Endothelial cell of umbilical vein (primary cell): ENCODE measurements at regions not wholly inside any gene's neighbourhood (a gene's known extent, or its start where the extent isn't known, plus 50 kb on each side); places are given as distances from the start of the nearest gene placed in this dataset.

Source experiments
- BruUV-seq: library from RNA; stranded (reverse); fragments of 400-500 nt; replicated peaks from 2 replicates; lab custom pipeline; 2021; lab: Mats Ljungman, UMichigan
- CTCF ChIA-PET: fragments of 300-600, 350-600 bp; sonication (Branson Sonifier 250); formaldehyde crosslinking; loops from one replicate; lab custom pipeline; 2021; ENCODE audit warnings: antibody characterized with exemption, inconsistent platforms; lab: Charles Lee
- POLR2A ChIA-PET: fragments of 300-600, 350-600 bp; sonication (Branson Sonifier 250); formaldehyde crosslinking; loops from one replicate; lab custom pipeline; 2021; ENCODE audit warnings: antibody characterized with exemption, inconsistent platforms; lab: Charles Lee
- DNase-seq: peaks from one replicate; pipeline ENCODE4 v3.0.0-alpha.2; 2011; ENCODE audit warnings: low read depth, low spot score
- FAIRE-seq: peaks from 2 replicates; lab custom pipeline; 2011; peaks lifted over from hg19 to GRCh38; lab: Jason Lieb, UNC
- H2AFZ ChIP-seq: 2 replicates; pipeline ENCODE4 v1.6.0; 2012; ENCODE audit warnings: low read depth, low read length, control low read depth, inconsistent platforms
- H3K27ac ChIP-seq: 2 replicates; pipeline ENCODE4 v1.5.1; 2011; ENCODE audit warnings: low read depth, mild to moderate bottlenecking, control low read depth, low read length, moderate library complexity; ENCODE audit not compliant: insufficient read depth
- H3K27me3 ChIP-seq, 2 experiments: 2 replicates each; pipeline versions ENCODE4 v1.6.0 to v1.6.1; 2011; ENCODE audit warnings: low read length in 2 of 2, mixed read lengths in 1 of 2; ENCODE audit not compliant: control insufficient read depth in 2 of 2, insufficient read depth in 2 of 2
- H3K36me3 ChIP-seq, 2 experiments: 2 replicates in 1 of 2; 3 replicates in 1 of 2; pipeline ENCODE4 v1.5.1; 2011; ENCODE audit warnings: low read length in 2 of 2, mild to moderate bottlenecking in 1 of 2, moderate library complexity in 1 of 2; ENCODE audit not compliant: control insufficient read depth in 2 of 2, insufficient read depth in 2 of 2; ENCODE audit errors: extremely low read depth in 1 of 2
- H3K4me1 ChIP-seq: 3 replicates; pipeline ENCODE4 v1.5.1; 2011; ENCODE audit warnings: mild to moderate bottlenecking, low read length; ENCODE audit not compliant: control insufficient read depth, insufficient read depth; ENCODE audit errors: extremely low read depth
- H3K4me2 ChIP-seq: 2 replicates; pipeline ENCODE4 v1.6.1; 2011; ENCODE audit warnings: low read length, control low read depth, mixed read lengths; ENCODE audit not compliant: insufficient read depth
- H3K4me3 ChIP-seq, 3 experiments: fragments of 200-600 bp in 1 of 3; sonication (generic), shearing (Covaris generic) in 1 of 3; replicated peaks in 1 of 3; 2 replicates each; pipeline ENCODE4 v1.5.1; 2011 to 2016; ENCODE audit warnings: control low read depth in 3 of 3, low read length in 3 of 3, mild to moderate bottlenecking in 2 of 3, inconsistent platforms in 1 of 3, low read depth in 1 of 3, moderate library complexity in 1 of 3; ENCODE audit not compliant: insufficient read depth in 1 of 3
- H3K79me2 ChIP-seq: 2 replicates; pipeline ENCODE4 v1.6.0; 2012; ENCODE audit warnings: low read length, inconsistent platforms; ENCODE audit not compliant: control insufficient read depth, insufficient read depth
- H3K9ac ChIP-seq: replicated peaks from 2 replicates; pipeline ENCODE3; 2011; ENCODE audit warnings: low read length, control low read depth; ENCODE audit not compliant: insufficient read depth; ENCODE audit errors: extremely low read depth
- H3K9me1 ChIP-seq: replicated peaks from 3 replicates; pipeline ENCODE4 v1.6.0; 2011; ENCODE audit warnings: mild to moderate bottlenecking, low read length; ENCODE audit not compliant: control insufficient read depth, insufficient read depth; ENCODE audit errors: extremely low read depth
- H3K9me3 ChIP-seq: replicated peaks from 2 replicates; pipeline ENCODE4 v1.5.1; 2012; ENCODE audit warnings: low read length, inconsistent platforms; ENCODE audit not compliant: control insufficient read depth, insufficient read depth
- H4K20me1 ChIP-seq: replicated peaks from 2 replicates; pipeline ENCODE3; 2011; ENCODE audit warnings: mild to moderate bottlenecking, low read length; ENCODE audit not compliant: control insufficient read depth, insufficient read depth; ENCODE audit errors: extremely low read depth
- EZH2 ChIP-seq: IDR thresholded peaks from 2 replicates; pipeline ENCODE4 v1.6.1; 2012; ENCODE audit warnings: borderline replicate concordance, low read depth, mild to moderate bottlenecking, moderate library complexity, low read length, inconsistent platforms; ENCODE audit not compliant: severe bottlenecking
- FOS ChIP-seq: IDR thresholded peaks from 2 replicates; pipeline ENCODE4 v1.6.1; 2011; ENCODE audit warnings: mild to moderate bottlenecking, low read length, moderate library complexity, borderline replicate concordance; ENCODE audit not compliant: insufficient read depth
- GATA2 ChIP-seq: IDR thresholded peaks from 2 replicates; pipeline ENCODE4 v1.7.0; 2011; ENCODE audit warnings: low read depth, mild to moderate bottlenecking, moderate library complexity, mixed read lengths, low read length; ENCODE audit not compliant: insufficient read length, insufficient read depth
- JUN ChIP-seq: IDR thresholded peaks from 2 replicates; pipeline ENCODE4 v1.6.1; 2011; ENCODE audit warnings: borderline replicate concordance, low read depth; ENCODE audit not compliant: insufficient read length, insufficient read depth
- MYC ChIP-seq: IDR thresholded peaks from one replicate; pipeline ENCODE4 v1.6.1; 2011; ENCODE audit warnings: mild to moderate bottlenecking, low read depth, low read length
- POLR2A ChIP-seq: IDR thresholded peaks from 2 replicates; pipeline ENCODE4 v1.6.1; 2012; ENCODE audit warnings: low read depth, mild to moderate bottlenecking, control low read depth, low read length
- POLR2AphosphoS5 ChIP-seq: IDR thresholded peaks from 2 replicates; pipeline ENCODE4 v1.6.1; 2012; ENCODE audit warnings: low read depth, mild to moderate bottlenecking, control low read depth, low read length, moderate library complexity; ENCODE audit not compliant: insufficient read depth
- dilution Hi-C: fragments of 300-500 bp; cut with MboI; formaldehyde crosslinking; loops from one replicate; pipeline ENCODE4 v1.15.0; 2019; ENCODE audit warnings: low sequenced_read_pairs; ENCODE audit not compliant: extremely low pct_ligation_motif_present
- intact Hi-C: fragments of 100-400 bp; cut with micrococcal nuclease; formaldehyde crosslinking; loops from one replicate; pipeline ENCODE4 v1.10.0; 2022
- TF ChIP-seq, protein P1 (sequence below): IDR thresholded peaks from 2 replicates; pipeline ENCODE4 v1.6.1; 2011; ENCODE audit not compliant: insufficient read depth, insufficient read length
- TF ChIP-seq, protein P2 (sequence below), 2 donors: IDR thresholded peaks; 1 replicate in 1 of 2; 2 replicates in 1 of 2; pipeline ENCODE4 v1.5.1; 2011; ENCODE audit warnings: low read length in 2 of 2, mild to moderate bottlenecking in 2 of 2, moderate library complexity in 2 of 2, control low read depth in 1 of 2, inconsistent platforms in 1 of 2, low read depth in 1 of 2; ENCODE audit not compliant: insufficient read depth in 1 of 2; ENCODE audit errors: extremely low read depth in 1 of 2

DNA sequence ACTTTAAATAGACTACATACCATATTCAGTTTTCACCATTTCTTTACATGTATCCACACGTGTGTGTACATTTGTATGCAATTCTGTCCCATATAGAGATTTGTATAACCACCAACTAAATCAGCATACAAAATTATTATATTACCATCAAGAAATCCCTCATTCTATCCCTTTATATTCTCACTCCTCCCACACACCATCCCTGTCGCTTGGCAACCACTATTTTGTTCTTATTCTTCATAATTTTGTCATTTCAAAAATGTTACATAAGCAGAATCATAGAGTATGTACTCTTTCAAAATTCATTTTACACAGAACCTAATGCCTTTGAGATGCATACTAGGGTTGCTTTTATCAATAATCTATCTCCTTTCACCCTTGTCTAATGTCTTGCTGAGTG, 740.5 kb downstream of the SLITRK5 start:
- Histone ChIP-seq H3K27me3 (no peaks in the 10 kb centered on the region), H2AFZ (no peak overlapping the region), H3K27ac (no peak overlapping the region), H3K4me2 (no peak overlapping the region), H3K9ac (no peak overlapping the region), H3K4me1 (no peaks in the 10 kb centered on the region), H3K9me1 (no peaks in the 10 kb centered on the region), H3K9me3 (peaks cover 2% of the 10 kb centered on the region), H3K79me2 (no peaks in the 10 kb centered on the region), H3K36me3 (no peaks in the 10 kb centered on the region), H3K4me3 (no peak overlapping the region), H4K20me1 (no peaks in the 10 kb centered on the region)
- no peak for DNase-seq
- no peak for FAIRE-seq
- intact Hi-C loops = no loop called here
- dilution Hi-C loops = no loop called here
- POLR2A ChIA-PET = no interaction called here
- BruUV-seq = no TSS peak
- TF ChIP-seq, protein P1, sequence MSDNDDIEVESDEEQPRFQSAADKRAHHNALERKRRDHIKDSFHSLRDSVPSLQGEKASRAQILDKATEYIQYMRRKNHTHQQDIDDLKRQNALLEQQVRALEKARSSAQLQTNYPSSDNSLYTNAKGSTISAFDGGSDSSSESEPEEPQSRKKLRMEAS = no peak
- CTCF ChIA-PET = no interaction called here

DNA sequence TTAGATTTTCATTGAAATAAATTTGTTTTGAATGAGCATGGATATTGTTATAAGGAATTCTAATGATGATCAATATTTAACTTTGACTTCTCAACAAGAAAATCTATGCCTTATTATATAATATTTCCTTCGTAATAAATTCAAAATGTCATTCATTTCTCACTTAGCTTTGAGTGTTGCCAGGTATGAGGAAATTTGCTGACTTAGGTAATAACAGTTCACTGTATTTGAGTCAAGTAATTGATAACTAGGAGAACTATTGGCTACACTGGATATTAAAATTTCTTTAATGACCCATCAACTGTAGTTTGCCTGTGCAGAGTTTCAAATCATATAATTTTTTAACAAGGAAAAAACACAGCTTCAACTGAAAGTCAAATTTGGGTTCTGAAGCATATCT, 746.6 kb downstream of the SLITRK5 start:
- no peak overlapping the region for H2AFZ ChIP-seq
- no TSS peak for BruUV-seq
- POLR2A ChIA-PET = no interaction called here
- no peak overlapping the region for H3K9ac ChIP-seq
- dilution Hi-C loops = no loop called here
- no peaks in the 10 kb centered on the region for H3K36me3 ChIP-seq
- TF ChIP-seq POLR2A = no peak
- TF ChIP-seq, protein P2, sequence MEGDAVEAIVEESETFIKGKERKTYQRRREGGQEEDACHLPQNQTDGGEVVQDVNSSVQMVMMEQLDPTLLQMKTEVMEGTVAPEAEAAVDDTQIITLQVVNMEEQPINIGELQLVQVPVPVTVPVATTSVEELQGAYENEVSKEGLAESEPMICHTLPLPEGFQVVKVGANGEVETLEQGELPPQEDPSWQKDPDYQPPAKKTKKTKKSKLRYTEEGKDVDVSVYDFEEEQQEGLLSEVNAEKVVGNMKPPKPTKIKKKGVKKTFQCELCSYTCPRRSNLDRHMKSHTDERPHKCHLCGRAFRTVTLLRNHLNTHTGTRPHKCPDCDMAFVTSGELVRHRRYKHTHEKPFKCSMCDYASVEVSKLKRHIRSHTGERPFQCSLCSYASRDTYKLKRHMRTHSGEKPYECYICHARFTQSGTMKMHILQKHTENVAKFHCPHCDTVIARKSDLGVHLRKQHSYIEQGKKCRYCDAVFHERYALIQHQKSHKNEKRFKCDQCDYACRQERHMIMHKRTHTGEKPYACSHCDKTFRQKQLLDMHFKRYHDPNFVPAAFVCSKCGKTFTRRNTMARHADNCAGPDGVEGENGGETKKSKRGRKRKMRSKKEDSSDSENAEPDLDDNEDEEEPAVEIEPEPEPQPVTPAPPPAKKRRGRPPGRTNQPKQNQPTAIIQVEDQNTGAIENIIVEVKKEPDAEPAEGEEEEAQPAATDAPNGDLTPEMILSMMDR (IDR thresholded peaks at IDR 0.05; ENCODE audit: extremely low read depth in 1 of 2, insufficient read depth in 1 of 2, low read depth in 1 of 2, low read length in 2 of 2) = no peak
- TF ChIP-seq MYC = no peak
- TF ChIP-seq, protein P1 = no peak
- no peak for TF ChIP-seq FOS
- TF ChIP-seq POLR2AphosphoS5 = no peak
- TF ChIP-seq EZH2 = no peak
- TF ChIP-seq JUN = no peak
- no peak for TF ChIP-seq GATA2
- H3K4me2 ChIP-seq = no peak overlapping the region
- no peak for FAIRE-seq
- no peak overlapping the region for H3K4me3 ChIP-seq
- H4K20me1 ChIP-seq = no peaks in the 10 kb centered on the region
- no peaks in the 10 kb centered on the region for H3K79me2 ChIP-seq
- H3K27ac ChIP-seq = no peak overlapping the region
- H3K9me1 ChIP-seq = no peaks in the 10 kb centered on the region
- no peaks in the 10 kb centered on the region for H3K4me1 ChIP-seq
- DNase-seq = no peak
- no peaks in the 10 kb centered on the region for H3K9me3 ChIP-seq
- no peaks in the 10 kb centered on the region for H3K27me3 ChIP-seq
- intact Hi-C loops = no loop called here
- CTCF ChIA-PET = no interaction called here
